Prostate gland (tissue), 2 donors: ENCODE measurements at regions not wholly inside any gene's neighbourhood (a gene's known extent, or its start where the extent isn't known, plus 50 kb on each side); places are given as distances from the start of the nearest gene placed in this dataset.

Source experiments
- POLR2A ChIP-seq: fragments of 450-650 bp; IDR thresholded peaks from one replicate; pipeline ENCODE4 v1.6.1; 2016; ENCODE audit warnings: antibody characterized with exemption, mild to moderate bottlenecking
- TF ChIP-seq, protein P1 (sequence below), 4 experiments: fragments of 200-600 bp in 2 of 4; fragments of 450-650 bp in 2 of 4; sonication (generic) in 2 of 4; IDR thresholded peaks; 1 replicate in 3 of 4; 2 replicates in 1 of 4; pipeline ENCODE4 v1.5.1; 2016 to 2019; ENCODE audit warnings: antibody characterized with exemption in 4 of 4, mild to moderate bottlenecking in 2 of 4, moderate library complexity in 2 of 4

DNA sequence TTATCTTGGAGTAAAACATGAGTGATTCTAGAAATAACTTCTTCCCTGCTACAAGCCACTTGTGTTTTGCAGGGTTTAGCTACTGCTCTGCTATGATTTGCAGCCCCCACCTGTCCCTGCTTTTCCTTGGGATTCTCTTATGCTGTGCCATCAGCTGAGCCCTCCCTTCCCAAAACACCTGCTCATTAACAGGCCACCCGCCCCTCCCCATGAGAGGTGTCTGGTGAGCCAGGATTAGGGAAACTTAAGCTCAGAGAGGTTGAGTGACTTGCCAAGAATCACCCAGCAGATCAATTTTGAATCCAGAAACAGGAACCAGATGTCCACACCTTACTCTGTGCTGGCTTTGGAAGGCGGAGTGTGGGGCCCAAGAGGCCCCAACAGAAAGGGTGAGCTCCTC, 111.7 kb upstream of the CXCL14 start:
- TF ChIP-seq, protein P1, sequence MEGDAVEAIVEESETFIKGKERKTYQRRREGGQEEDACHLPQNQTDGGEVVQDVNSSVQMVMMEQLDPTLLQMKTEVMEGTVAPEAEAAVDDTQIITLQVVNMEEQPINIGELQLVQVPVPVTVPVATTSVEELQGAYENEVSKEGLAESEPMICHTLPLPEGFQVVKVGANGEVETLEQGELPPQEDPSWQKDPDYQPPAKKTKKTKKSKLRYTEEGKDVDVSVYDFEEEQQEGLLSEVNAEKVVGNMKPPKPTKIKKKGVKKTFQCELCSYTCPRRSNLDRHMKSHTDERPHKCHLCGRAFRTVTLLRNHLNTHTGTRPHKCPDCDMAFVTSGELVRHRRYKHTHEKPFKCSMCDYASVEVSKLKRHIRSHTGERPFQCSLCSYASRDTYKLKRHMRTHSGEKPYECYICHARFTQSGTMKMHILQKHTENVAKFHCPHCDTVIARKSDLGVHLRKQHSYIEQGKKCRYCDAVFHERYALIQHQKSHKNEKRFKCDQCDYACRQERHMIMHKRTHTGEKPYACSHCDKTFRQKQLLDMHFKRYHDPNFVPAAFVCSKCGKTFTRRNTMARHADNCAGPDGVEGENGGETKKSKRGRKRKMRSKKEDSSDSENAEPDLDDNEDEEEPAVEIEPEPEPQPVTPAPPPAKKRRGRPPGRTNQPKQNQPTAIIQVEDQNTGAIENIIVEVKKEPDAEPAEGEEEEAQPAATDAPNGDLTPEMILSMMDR (IDR thresholded peaks at IDR 0.05): no peak
- no peak for TF ChIP-seq POLR2A
